OCI-LY7 (cell line): ENCODE measurements at regions not wholly inside any gene's neighbourhood (a gene's known extent, or its start where the extent isn't known, plus 50 kb on each side); places are given as distances from the start of the nearest gene placed in this dataset.
"Not testable (repeated sequence)": the region's sequence is repeated elsewhere in the genome, so short reads cannot be mapped to it uniquely, and the experiment has no call there.

Experiments
- EZH2phosphoT487 ChIP-seq: fragments of 200-600 bp; sonication (generic); IDR thresholded peaks from 2 replicates; pipeline ENCODE4 v1.6.1; 2018; ENCODE audit warnings: low read depth, borderline replicate concordance, mild to moderate bottlenecking, mixed run types, antibody characterized with exemption, low read length, moderate library complexity, mixed read lengths
- TF ChIP-seq, protein P1 (sequence below): fragments of 200-600 bp; sonication (generic); conservative IDR thresholded peaks from 2 replicates; pipeline ENCODE4 v1.5.1; 2014; ENCODE audit warnings: mild to moderate bottlenecking, antibody characterized with exemption, low read length, moderate library complexity, mixed read lengths

DNA sequence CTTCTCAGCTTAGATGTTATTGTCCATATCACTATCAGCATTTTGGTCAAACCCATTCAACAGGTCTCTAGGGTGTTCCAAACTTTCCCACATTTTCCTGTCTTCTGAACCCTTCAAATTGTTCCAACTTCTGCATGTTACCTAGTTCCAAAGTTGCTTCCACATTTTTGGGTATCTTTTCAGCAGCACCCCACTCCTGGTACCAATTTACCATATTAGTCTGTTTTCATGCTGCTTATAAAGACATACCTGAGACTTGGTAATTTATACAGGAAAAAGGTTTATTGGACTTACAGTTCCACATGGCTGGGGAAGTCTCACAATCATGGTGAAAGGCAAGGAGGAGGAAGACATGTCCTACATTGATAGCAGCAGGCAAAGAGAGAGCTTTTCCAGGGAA lies 1187.6 kb downstream of the MRPL39 start:
- TF ChIP-seq, protein P1, sequence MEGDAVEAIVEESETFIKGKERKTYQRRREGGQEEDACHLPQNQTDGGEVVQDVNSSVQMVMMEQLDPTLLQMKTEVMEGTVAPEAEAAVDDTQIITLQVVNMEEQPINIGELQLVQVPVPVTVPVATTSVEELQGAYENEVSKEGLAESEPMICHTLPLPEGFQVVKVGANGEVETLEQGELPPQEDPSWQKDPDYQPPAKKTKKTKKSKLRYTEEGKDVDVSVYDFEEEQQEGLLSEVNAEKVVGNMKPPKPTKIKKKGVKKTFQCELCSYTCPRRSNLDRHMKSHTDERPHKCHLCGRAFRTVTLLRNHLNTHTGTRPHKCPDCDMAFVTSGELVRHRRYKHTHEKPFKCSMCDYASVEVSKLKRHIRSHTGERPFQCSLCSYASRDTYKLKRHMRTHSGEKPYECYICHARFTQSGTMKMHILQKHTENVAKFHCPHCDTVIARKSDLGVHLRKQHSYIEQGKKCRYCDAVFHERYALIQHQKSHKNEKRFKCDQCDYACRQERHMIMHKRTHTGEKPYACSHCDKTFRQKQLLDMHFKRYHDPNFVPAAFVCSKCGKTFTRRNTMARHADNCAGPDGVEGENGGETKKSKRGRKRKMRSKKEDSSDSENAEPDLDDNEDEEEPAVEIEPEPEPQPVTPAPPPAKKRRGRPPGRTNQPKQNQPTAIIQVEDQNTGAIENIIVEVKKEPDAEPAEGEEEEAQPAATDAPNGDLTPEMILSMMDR, result not testable (repeated sequence)
- not testable (repeated sequence) for TF ChIP-seq EZH2phosphoT487
